ENCODE measurements at regions not wholly inside any gene's neighbourhood (a gene's known extent, or its start where the extent isn't known, plus 50 kb on each side); places are given as distances from the start of the nearest gene placed in this dataset.

GRCh38 chr20:22984606-22985005 is 50.5 kb upstream of the SSTR4 start:
- ATAC-seq (no peak), DNase-seq (no peak)
- intact Hi-C loops (cut with DNase I, micrococcal nuclease): no loop called here
- CTCF ChIA-PET: no interaction called here
- peaks cover 2% of the 10 kb centered on the region for H3K9me3 Mint-ChIP-seq (ENCODE audit: low read depth)
- no peaks in the 10 kb centered on the region for H3K4me1 Mint-ChIP-seq
- H3K27me3 Mint-ChIP-seq: peaks cover 4% of the 10 kb centered on the region
- POLR2A ChIA-PET: no interaction called here
- H3K27ac Mint-ChIP-seq: no peak overlapping the region
- H3K4me3 Mint-ChIP-seq: no peak overlapping the region
- H3K36me3 Mint-ChIP-seq (ENCODE audit: low read depth): no peaks in the 10 kb centered on the region

- ChIA-PET POLR2A (interaction anchor here (0.7 kb wide), 1 partner anchor 29 kb away, joined by 3 read pairs; no protein-coding TSS in a partner anchor), CTCF (interaction anchor here (0.6 to 0.7 kb wide), 2 partner anchors 56 to 85 kb away, joined by 3 read pairs; no protein-coding TSS in a partner anchor)
- intact Hi-C loops (cut with DNase I, micrococcal nuclease): no loop called here
Measured at GRCh38 chr20:22985239-22985778, 49.8 kb upstream of the SSTR4 start.

More at GRCh38 chr20:22985239-22985778, 49.8 kb upstream of the SSTR4 start:
- Mint-ChIP-seq H3K4me1 (no peaks in the 10 kb centered on the region), H3K27me3 (peaks cover 4% of the 10 kb centered on the region), H3K27ac (no peak overlapping the region), H3K4me3 (no peak overlapping the region), H3K36me3 (ENCODE audit: low read depth) (no peaks in the 10 kb centered on the region), H3K9me3 (ENCODE audit: low read depth) (peaks cover 2% of the 10 kb centered on the region)
- ATAC-seq (no peak), DNase-seq (no peak)
